K562 (cell line): ENCODE measurements at regions not wholly inside any gene's neighbourhood (a gene's known extent, or its start where the extent isn't known, plus 50 kb on each side); places are given as distances from the start of the nearest gene placed in this dataset.

Experiments
- ATAC-seq: fragments of 200-7000 bp; cut with Tn5 transposase; 3 replicates; pipeline ENCODE4 v1.9.1; 2020; ENCODE audit warnings: moderate library complexity
- BruUV-seq: library from RNA; stranded (reverse); fragments of 400-500 nt; replicated peaks from 2 replicates; lab custom pipeline; 2021; lab: Mats Ljungman, UMichigan
- CTCF ChIA-PET: fragments of 300-600 bp; formaldehyde crosslinking; extraction: SDS; loops from one replicate; lab custom pipeline; 2021; ENCODE audit warnings: low intra/inter-chr PET ratio; lab: Yijun Ruan, JAX
- POLR2A ChIA-PET: fragments of 300-600, 350-650 bp; sonication (Branson Sonifier 250); formaldehyde crosslinking; extraction: SDS; loops from one replicate; lab custom pipeline; 2021; ENCODE audit warnings: antibody characterized with exemption, inconsistent platforms; lab: Yijun Ruan, JAX
- DNase-seq, 4 experiments: peaks; one replicate each; pipeline versions ENCODE4 v3.0.0 to v3.0.0-alpha.2; 2011 to 2018; ENCODE audit warnings: low spot score in 3 of 4, mixed read lengths in 3 of 4; ENCODE audit errors: extremely low read depth in 1 of 4
- FAIRE-seq: peaks from 2 replicates; lab custom pipeline; 2011; peaks lifted over from hg19 to GRCh38; lab: Jason Lieb, UNC
- H2AFZ ChIP-seq: 2 replicates; pipeline ENCODE4 v1.6.0; 2011; ENCODE audit warnings: low read depth, low read length, control low read depth, inconsistent platforms
- H3K27ac ChIP-seq: fragments of 200-600 bp; 3 replicates; pipeline ENCODE4 v1.8.0; 2011; ENCODE audit warnings: low read depth, mild to moderate bottlenecking, control low read depth, inconsistent platforms, low read length, moderate library complexity, mixed read lengths; ENCODE audit errors: extremely low read depth
- H3K27me3 ChIP-seq, 2 experiments: fragments of 300-600 bp in 1 of 2; 2 replicates in 1 of 2; 3 replicates in 1 of 2; pipeline versions ENCODE4 v1.6.0 to v1.8.0; 2011; ENCODE audit warnings: inconsistent platforms in 2 of 2, low read length in 2 of 2, mild to moderate bottlenecking in 1 of 2, mixed read lengths in 1 of 2, moderate library complexity in 1 of 2; ENCODE audit not compliant: control insufficient read depth in 2 of 2, insufficient read depth in 2 of 2
- H3K36me3 ChIP-seq: fragments of 300-600 bp; 3 replicates; pipeline ENCODE4 v1.8.0; 2011; ENCODE audit warnings: mild to moderate bottlenecking, low read length, inconsistent platforms; ENCODE audit not compliant: control insufficient read depth, insufficient read depth
- H3K4me1 ChIP-seq, 2 experiments: fragments of 200-600 bp in 1 of 2; replicated peaks in 1 of 2; 2 replicates in 1 of 2; 3 replicates in 1 of 2; pipeline versions ENCODE4 v1.5.1 to v1.8.0; 2011; ENCODE audit warnings: inconsistent platforms in 2 of 2, low read length in 2 of 2, mild to moderate bottlenecking in 1 of 2, mixed read lengths in 1 of 2, moderate library complexity in 1 of 2; ENCODE audit not compliant: control insufficient read depth in 2 of 2, insufficient read depth in 2 of 2
- H3K4me2 ChIP-seq: 2 replicates; pipeline ENCODE4 v1.6.1; 2011; ENCODE audit warnings: low read length, control low read depth, inconsistent platforms, mixed read lengths; ENCODE audit not compliant: insufficient read depth
- H3K4me3 ChIP-seq: fragments of 200-600 bp; sonication (generic), shearing (Covaris generic); 2 replicates; pipeline ENCODE4 v1.5.1; 2016; ENCODE audit warnings: control low read depth, inconsistent platforms
- H3K79me2 ChIP-seq: fragments of 200-600 bp; 3 replicates; pipeline ENCODE4 v1.8.0; 2011; ENCODE audit warnings: low read length, inconsistent platforms; ENCODE audit not compliant: control insufficient read depth, insufficient read depth
- H3K9ac ChIP-seq, 2 experiments: 2 replicates each; pipeline versions ENCODE4 v1.6.0 to v1.6.1; 2011; ENCODE audit warnings: low read depth in 2 of 2, low read length in 2 of 2, control low read depth in 1 of 2, inconsistent platforms in 1 of 2, mild to moderate bottlenecking in 1 of 2, mixed read lengths in 1 of 2; ENCODE audit not compliant: insufficient read depth in 1 of 2
- H3K9me1 ChIP-seq: one replicate; pipeline ENCODE4 v1.6.0; 2011; ENCODE audit warnings: inconsistent platforms, mild to moderate bottlenecking, low read length, moderate library complexity; ENCODE audit not compliant: control insufficient read depth, insufficient read depth
- H3K9me3 ChIP-seq: replicated peaks from 2 replicates; pipeline ENCODE4 v1.5.1; 2011; ENCODE audit warnings: low read depth, low read length, inconsistent platforms; ENCODE audit not compliant: control insufficient read depth, insufficient read depth
- H4K20me1 ChIP-seq: replicated peaks from 2 replicates; pipeline ENCODE4 v1.6.1; 2011; ENCODE audit warnings: low read length, inconsistent platforms, mixed read lengths; ENCODE audit not compliant: control insufficient read depth, insufficient read depth
- CC2D1A ChIP-seq: fragments of 450-650 bp; IDR thresholded peaks from 2 replicates; pipeline ENCODE4 v1.6.1; 2017; ENCODE audit warnings: mild to moderate bottlenecking
- CCNT2 ChIP-seq: IDR thresholded peaks from 2 replicates; pipeline ENCODE4 v1.6.1; 2011; ENCODE audit warnings: borderline replicate concordance, low read depth, mild to moderate bottlenecking, moderate library complexity, mixed read lengths, low read length; ENCODE audit not compliant: insufficient read length; ENCODE audit errors: extremely low read depth
- DDX20 ChIP-seq: fragments of 450-650 bp; IDR thresholded peaks from 2 replicates; pipeline ENCODE4 v1.6.1; 2016; ENCODE audit warnings: missing genetic modification characterization, low read depth, mild to moderate bottlenecking, missing compliant biosample characterization, moderate library complexity
- EHMT2 ChIP-seq: fragments of 450-650 bp; IDR thresholded peaks from 2 replicates; pipeline ENCODE4 v1.6.1; 2018; ENCODE audit warnings: antibody characterized with exemption
- ESRRA ChIP-seq: fragments of 450-650 bp; IDR thresholded peaks from 2 replicates; pipeline ENCODE4 v1.6.1; 2014; ENCODE audit warnings: low read depth, mild to moderate bottlenecking, moderate library complexity, borderline replicate concordance
- GTF2E2 ChIP-seq: fragments of 200-800 bp; sonication (Bioruptor generic); IDR thresholded peaks from 2 replicates; pipeline ENCODE4 v1.6.1; 2016; ENCODE audit warnings: missing genetic modification characterization, missing compliant biosample characterization
- HMGXB4 ChIP-seq: sonication (generic); formaldehyde crosslinking; IDR thresholded peaks from 2 replicates; pipeline ENCODE4 v1.8.1; 2023; ENCODE audit warnings: mild to moderate bottlenecking, missing genetic modification reagents
- HNRNPK ChIP-seq: fragments of 200-400 bp; formaldehyde crosslinking; IDR thresholded peaks from one replicate; pipeline ENCODE4 v1.6.1; 2018; ENCODE audit warnings: mild to moderate bottlenecking, low read depth, low read length; ENCODE audit not compliant: poor library complexity, severe bottlenecking
- NCOA4 ChIP-seq: fragments of 450-650 bp; IDR thresholded peaks from 2 replicates; pipeline ENCODE4 v1.6.1; 2018; ENCODE audit warnings: mild to moderate bottlenecking; ENCODE audit not compliant: partially characterized antibody
- SIRT6 ChIP-seq: IDR thresholded peaks from one replicate; pipeline ENCODE4 v1.6.1; 2012; ENCODE audit warnings: low read depth, mild to moderate bottlenecking, control low read depth, inconsistent platforms, low read length, moderate library complexity
- STAT5A ChIP-seq: IDR thresholded peaks from 2 replicates; pipeline ENCODE4 v1.6.1; 2012; ENCODE audit warnings: low read length, inconsistent platforms, borderline replicate concordance
- ZFX ChIP-seq: sonication (generic); formaldehyde crosslinking; IDR thresholded peaks from 2 replicates; pipeline ENCODE4 v1.8.0; 2022; ENCODE audit warnings: mild to moderate bottlenecking, missing genetic modification reagents, moderate library complexity
- ZKSCAN3 ChIP-seq: fragments of 250-450 bp; sonication (Bioruptor Pico); IDR thresholded peaks from 2 replicates; pipeline ENCODE4 v1.4.0; 2020
- ZNF398 ChIP-seq: fragments of 250-450 bp; sonication (Bioruptor Pico); IDR thresholded peaks from 2 replicates; pipeline ENCODE4 v1.8.0; 2021; ENCODE audit warnings: moderate library complexity, mild to moderate bottlenecking, inconsistent platforms
- ZNF436 ChIP-seq: fragments of 250-450, 450-650 bp; sonication (Bioruptor Pico); formaldehyde crosslinking; IDR thresholded peaks from 2 replicates; pipeline ENCODE4 v1.7.0; 2020; ENCODE audit warnings: mild to moderate bottlenecking
- ZNF830 ChIP-seq: fragments of 250-450 bp; sonication (Bioruptor Pico); IDR thresholded peaks from 2 replicates; pipeline ENCODE4 v1.5.0; 2021; ENCODE audit warnings: mild to moderate bottlenecking
- WGBS: fragments of 100-300 bp; shearing (Covaris generic); methylation state at CpG from one replicate; pipeline ENCODE4 v1.1.6; 2016; ENCODE audit warnings: low coverage, mixed read lengths; ENCODE audit not compliant: insufficient coverage; ENCODE audit errors: missing lambda C conversion rate; 5-methylcytosine and 5-hydroxymethylcytosine counted together
- in situ Hi-C: fragments of 300-500 bp; cut with MboI; formaldehyde crosslinking; loops from 4 replicates; pipeline ENCODE4 v1.15.0; 2018; ENCODE audit warnings: inconsistent platforms, mixed read lengths
- intact Hi-C: fragments of 100-400 bp; cut with micrococcal nuclease; formaldehyde crosslinking; loops from 2 replicates; pipeline ENCODE4 v1.14.2; 2022
- TF ChIP-seq, protein P1 (sequence below), 2 experiments: fragments of 450-650 bp; IDR thresholded peaks; 2 replicates each; pipeline ENCODE4 v1.6.1; 2016

DNA sequence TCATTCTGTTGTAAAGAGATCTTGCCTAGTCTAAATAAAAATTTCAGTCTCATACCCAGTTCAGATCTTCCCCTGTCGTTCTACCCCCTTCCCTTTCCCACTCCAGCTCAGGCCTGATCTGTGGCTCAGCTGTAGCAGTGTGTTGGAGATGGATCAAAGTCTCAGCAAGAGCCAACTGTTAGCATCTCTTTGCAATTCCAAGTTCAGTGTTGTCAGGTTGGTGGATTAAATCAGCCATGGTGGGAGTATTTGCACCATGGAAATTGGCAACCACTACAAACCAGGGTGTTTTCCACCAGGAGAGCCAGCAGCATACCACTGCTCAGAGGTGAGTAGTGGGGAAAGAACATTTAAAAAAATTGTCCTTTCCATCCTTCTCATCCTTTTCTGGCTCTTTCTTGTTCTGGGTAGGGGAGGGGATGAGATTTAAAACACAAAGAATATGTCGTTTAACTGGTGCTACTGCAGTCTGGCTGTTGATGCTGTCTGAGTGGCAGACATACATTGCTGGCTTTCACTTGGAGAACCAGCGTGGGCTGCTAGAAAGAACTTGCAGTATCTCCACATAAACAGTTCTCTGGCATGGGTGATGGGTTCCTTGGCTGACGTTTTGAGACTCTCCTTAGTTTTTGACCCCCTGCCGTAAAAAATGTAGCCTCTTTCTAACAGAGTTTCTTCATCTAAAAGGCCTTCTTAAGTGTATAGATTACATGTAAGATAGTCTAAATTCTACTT is 514.1 kb downstream of the RAB38 start (continued):
- no peak for TF ChIP-seq DDX20
- no peak for TF ChIP-seq HNRNPK
- TF ChIP-seq ZNF830 (CRISPR knock-in tag), result no peak
- TF ChIP-seq, protein P1, sequence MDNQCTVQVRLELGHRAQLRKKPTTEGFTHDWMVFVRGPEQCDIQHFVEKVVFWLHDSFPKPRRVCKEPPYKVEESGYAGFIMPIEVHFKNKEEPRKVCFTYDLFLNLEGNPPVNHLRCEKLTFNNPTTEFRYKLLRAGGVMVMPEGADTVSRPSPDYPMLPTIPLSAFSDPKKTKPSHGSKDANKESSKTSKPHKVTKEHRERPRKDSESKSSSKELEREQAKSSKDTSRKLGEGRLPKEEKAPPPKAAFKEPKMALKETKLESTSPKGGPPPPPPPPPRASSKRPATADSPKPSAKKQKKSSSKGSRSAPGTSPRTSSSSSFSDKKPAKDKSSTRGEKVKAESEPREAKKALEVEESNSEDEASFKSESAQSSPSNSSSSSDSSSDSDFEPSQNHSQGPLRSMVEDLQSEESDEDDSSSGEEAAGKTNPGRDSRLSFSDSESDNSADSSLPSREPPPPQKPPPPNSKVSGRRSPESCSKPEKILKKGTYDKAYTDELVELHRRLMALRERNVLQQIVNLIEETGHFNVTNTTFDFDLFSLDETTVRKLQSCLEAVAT (IDR thresholded peaks at IDR 0.05), result no peak
- TF ChIP-seq ZNF398, result no peak
- no peak for TF ChIP-seq CC2D1A
- no peak for TF ChIP-seq ZFX (CRISPR knock-in tag)
- TF ChIP-seq, all 486 proteins: peak for 0

DNA sequence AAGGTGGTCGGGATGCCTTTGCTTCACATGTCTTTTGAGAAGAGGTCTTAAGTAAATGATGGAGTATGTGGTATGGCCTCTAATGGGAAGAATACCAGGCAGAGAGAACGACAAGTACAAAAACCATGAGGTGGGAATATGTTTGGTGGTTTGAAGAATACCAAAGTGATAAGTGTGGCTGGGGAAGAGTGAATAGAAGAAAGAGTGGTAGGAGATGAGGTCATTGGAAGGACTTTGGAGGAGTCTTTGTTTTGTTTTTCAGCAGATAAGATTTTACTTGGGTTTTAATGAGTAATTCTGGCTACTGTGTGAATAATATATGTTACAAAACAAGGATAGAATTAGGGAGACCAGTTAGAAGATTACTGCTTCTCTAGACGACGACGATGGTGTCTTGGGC is 515.4 kb downstream of the RAB38 start:
- H3K4me3 ChIP-seq, result no peak overlapping the region
- no peaks in the 10 kb centered on the region for H3K79me2 ChIP-seq
- 1% methylated on average over 5 of the region's 5 CpGs for whole genome bisulfite sequencing
- FAIRE-seq (no peak), DNase-seq (no peak), ATAC-seq (no peak)
- no peaks in the 10 kb centered on the region for H3K27me3 ChIP-seq
- in situ Hi-C loops (no loop called here), intact Hi-C loops (no loop called here)
- no peak overlapping the region for H3K27ac ChIP-seq
- no TSS peak for BruUV-seq
- ChIA-PET POLR2A (no interaction called here), CTCF (no interaction called here)
- H3K9ac ChIP-seq, result no peak overlapping the region
- no peak overlapping the region for H2AFZ ChIP-seq
- no peaks in the 10 kb centered on the region for H3K9me1 ChIP-seq
- no peaks in the 10 kb centered on the region for H3K4me1 ChIP-seq
- no peaks in the 10 kb centered on the region for H3K36me3 ChIP-seq
- no peaks in the 10 kb centered on the region for H3K9me3 ChIP-seq
- no peak overlapping the region for H3K4me2 ChIP-seq
- H4K20me1 ChIP-seq, result no peaks in the 10 kb centered on the region
- TF ChIP-seq SIRT6 (no peak), EHMT2 (no peak), CCNT2 (no peak), ZKSCAN3 (CRISPR knock-in tag) (no peak), ZNF830 (CRISPR knock-in tag) (no peak), ZNF436 (CRISPR knock-in tag) (no peak), NCOA4 (no peak), STAT5A (no peak), ESRRA (no peak), GTF2E2 (tag) (no peak), HMGXB4 (CRISPR knock-in tag) (no peak)
